Hepatic stellate cell (primary cell): ENCODE measurements at regions not wholly inside any gene's neighbourhood (a gene's known extent, or its start where the extent isn't known, plus 50 kb on each side); places are given as distances from the start of the nearest gene placed in this dataset.
"Not testable (repeated sequence)": the region's sequence is repeated elsewhere in the genome, so short reads cannot be mapped to it uniquely, and the experiment has no call there.

Source experiments
- DNase-seq: peaks from one replicate; pipeline ENCODE4 v3.0.0; 2011; ENCODE audit warnings: low spot score

DNA sequence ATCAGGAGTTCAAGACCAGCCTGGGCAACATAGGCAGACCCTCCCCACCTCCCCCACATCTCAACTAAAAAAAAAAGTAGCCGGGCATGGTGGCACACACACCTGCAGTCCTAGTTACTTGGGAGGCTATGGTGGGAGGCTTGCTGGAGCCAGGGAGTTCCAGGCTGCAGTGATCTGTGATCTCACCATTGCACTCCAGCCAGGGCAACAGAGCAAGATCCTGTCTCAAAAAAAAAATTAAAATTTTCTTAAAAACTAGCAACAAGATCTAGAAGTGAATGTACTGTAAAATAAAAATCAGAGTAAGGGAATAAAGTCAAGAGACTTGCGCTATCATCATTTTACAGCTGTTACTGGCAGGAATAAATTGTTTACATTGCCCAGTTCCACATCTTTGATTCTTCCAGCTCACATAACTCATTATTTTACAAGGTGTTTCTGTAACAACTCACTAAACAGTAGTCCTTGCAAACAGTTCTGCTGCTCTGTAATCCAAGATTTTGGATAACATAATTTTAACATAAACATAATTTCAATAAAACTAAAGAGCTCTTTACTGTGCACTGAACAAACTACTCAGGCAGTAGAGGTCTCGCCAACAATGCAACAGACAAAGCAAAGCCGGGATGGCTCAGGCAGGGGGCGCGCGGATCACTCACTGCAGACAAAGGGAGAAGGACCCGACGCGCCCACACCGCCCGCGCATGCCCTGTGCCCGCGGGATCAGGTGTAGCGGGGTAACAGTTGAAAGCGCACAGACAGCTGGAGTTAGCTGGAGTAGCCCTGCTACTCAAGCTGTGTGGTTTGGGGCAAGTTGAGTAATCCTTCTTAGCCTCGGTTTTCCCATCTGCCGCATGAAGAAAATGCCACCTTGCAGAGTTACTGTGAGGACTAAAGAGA, 73.3 kb upstream of the NFE2L3 start:
- DNase-seq: no peak

DNA sequence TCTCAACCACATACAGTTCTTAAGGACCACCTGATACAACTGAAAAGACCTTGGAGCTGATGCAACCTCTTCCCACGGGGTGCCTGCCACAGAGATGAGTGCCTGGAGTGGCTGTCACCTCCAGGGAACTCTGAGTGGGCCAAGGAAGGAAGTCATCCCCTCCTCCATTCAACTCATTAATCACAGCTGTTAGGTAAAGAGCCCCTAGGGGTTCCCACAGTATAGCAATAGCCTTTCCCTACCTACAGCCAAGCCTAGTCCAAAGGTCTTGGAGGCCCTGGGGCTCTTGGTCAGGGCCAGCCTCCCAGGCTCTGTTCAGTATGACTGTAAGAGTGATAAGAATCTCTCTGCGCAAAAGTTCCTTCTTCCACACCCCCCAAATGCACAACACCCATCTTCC, 70.4 kb upstream of the NFE2L3 start:
- no peak for DNase-seq

DNA sequence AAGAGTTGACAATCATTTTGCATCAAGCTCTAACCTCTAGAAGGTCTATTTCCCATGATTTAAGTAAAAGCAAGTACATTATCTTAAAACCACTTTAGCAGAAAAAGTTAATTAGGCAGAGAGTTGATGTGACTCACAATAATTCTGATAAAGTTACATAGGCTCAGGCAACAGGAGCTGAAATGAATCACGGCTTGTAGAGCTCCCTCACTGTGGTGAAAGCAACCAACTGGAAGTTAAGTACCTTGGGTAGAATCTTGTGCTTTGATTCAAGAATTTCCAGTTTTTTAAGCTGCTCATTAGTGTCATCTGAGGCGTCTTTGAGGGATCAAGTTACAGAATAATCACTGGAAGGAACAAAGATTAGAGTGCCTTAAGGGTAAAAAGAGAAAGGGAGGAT, 68.9 kb upstream of the NFE2L3 start:
- DNase-seq: no peak

DNA sequence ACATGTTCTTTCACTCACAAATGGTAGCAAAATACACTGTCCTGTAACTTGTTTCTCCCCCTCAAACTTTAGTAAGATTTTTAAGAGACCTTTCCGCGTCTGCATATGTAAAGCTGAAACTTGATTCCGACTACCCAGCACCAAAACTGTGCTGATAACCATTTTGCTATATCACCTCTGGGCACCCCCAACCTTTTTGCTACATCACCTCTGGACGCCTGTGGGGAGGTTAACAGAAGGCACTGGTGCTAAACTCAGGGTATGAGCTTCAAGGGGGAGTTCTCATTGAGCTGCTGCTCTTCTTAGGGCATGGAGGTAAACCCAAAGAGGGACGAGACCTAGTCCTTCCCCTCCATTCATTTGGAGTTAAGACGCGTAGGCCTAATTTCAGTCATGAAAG, 67.6 kb upstream of the NFE2L3 start:
- no peak for DNase-seq

DNA sequence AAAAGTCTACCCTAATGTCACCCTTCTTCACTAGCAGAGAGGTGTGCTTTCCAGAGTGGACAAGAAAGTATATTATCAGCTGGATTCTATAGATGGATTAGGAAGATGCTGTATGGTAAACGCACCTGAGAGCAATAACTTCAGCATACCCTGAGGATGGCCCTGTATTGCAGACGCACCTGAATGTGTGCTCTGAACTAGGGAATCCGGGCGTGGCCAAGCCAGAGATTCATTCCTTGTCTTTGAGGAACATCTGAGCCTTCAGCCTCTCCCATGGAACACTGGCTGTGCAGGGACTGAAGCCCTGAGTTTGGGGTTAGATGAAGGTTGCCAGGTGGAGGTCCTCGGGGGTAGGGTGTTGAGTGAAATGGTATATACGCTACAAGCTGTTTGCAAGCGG, 66.2 kb upstream of the NFE2L3 start:
- DNase-seq: no peak

DNA sequence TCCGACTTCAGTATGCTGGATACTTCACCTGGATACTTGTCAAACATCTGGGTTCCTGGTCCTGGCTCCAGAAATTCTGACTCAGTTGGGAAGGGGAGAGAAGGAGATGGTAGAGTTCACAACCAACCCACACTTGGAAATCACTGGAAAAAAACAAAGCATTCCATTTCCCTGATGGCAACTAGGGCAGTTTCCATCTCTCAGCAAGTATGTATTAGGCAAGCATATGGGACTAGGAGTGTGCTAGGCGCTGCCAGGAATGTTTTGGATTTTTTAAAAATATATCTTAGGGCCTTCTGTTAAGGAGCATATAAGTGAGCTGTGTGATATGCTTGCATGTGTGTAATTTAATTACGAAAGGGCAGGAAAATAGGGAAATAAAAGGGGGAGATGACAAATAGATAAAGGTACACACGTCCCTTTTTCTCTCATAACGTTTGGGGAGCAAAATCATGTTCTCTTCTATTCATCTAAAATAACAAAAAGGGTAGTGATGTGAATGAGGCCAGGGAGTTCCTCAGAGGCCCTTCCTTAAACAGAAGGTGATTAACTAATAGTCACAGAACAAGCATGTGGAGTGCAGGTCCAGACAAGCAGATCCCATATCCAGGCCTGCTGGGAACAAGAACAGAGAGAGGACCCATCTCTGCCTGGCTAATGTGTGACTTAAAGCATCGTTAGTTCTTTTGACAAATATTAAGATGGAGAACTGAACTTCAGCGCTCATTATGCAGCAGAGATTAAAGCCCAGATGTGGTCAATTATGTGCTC, 64.5 kb upstream of the NFE2L3 start:
- DNase-seq: no peak

DNA sequence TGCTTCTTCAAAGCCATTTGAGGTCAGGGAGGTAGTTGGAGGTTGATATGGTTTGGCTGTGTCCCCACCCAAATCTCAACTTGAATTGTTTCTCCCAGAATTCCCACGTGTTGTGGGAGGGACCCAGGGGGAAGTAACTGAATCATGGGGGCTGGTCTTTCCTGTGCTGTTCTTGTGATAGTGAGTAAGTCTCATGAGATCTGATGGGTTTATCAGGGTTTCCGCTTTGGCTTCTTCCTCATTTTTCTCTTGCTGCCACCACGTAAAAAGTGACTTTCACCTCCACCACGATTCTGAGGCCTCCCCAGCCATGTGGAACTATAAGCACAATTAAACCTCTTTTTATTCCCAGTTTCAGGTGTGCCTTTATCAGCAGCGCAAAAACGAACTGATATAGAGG, 62.5 kb upstream of the NFE2L3 start:
- not testable (repeated sequence) for DNase-seq

DNA sequence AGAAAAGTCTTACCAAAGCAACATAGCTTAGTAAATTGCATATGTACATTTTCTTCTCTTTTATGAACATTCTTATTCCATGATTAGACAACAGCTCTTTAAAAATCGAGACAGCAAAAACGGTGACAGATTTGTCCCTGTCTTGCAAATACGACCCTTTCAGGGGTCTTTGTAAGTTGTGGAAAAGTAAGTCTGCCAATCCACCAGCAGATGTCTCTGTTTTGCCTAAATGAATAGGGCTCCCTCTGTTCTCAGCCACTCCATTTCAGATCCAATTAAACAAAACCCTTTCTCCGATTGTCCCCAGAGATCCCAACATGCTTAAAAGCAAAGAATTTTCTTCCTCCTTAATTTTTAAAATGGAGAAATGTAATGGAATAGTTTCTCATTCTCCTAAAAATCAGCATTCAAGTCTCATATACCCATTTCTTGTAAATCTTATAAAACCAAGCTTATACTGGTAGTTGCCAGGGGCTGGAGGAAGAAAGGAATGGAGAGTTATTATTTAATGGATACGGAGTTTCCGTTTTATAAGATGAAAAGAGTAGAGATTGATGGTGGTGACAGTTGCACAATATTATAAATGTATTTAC, 61.0 kb upstream of the NFE2L3 start:
- peak; percentile 59 for DNase-seq

DNA sequence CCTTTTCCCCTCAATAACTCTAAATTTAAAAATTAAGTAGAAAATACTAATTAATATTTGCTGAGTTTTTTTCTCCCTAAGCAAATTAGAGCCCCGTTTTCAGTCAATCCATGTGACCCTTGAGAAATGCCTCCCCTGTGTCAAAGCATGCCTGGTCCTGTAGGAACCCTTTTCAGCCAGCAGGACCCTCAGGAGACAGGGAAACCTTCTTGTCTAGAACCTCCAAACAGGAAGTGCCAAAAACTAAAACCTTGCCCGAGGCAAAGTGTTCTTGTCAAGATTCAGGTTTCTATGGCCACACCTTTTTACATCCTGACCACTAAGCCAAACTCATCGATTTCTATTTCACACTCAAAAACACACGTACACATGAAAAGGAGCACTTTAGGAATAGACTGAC, 60.1 kb upstream of the NFE2L3 start:
- DNase-seq: peak; percentile 16

DNA sequence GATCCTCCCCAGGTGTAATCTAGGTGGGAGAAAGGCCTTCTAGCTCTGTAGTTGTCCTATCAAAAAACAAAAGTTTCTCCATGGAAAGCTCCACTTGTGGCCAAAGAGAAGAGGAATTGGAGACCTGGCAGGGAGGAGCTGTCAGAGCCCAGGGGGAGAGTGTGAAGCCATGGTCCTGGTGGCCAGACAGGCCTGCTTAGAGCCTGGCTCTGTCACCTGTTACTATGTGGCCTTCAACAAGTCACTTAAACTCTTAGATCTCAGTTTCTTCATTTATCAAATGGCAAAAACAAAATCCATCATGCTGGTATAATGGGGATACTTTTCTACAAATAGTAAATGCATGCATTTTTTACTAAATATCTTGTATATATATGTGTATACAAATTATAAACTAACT, 59.0 kb upstream of the NFE2L3 start:
- DNase-seq: no peak

DNA sequence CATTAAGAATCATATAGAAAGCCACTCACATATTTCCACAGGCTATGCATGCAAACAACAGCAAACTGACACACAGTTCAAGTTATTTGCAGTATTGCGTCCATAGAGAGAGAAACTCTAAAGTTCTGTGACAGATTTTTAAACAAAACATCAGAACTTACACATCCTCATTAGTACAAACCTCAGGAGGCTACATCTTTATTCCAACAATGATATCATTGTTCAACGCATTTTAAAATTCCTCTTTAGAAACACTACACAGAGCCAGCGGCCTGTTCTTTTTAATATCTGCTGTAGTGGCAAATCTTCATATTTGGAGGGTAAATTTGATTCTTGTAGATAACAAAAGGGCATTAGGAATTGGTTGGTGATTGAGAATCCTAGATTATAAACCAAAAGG, 55.9 kb upstream of the NFE2L3 start:
- no peak for DNase-seq

DNA sequence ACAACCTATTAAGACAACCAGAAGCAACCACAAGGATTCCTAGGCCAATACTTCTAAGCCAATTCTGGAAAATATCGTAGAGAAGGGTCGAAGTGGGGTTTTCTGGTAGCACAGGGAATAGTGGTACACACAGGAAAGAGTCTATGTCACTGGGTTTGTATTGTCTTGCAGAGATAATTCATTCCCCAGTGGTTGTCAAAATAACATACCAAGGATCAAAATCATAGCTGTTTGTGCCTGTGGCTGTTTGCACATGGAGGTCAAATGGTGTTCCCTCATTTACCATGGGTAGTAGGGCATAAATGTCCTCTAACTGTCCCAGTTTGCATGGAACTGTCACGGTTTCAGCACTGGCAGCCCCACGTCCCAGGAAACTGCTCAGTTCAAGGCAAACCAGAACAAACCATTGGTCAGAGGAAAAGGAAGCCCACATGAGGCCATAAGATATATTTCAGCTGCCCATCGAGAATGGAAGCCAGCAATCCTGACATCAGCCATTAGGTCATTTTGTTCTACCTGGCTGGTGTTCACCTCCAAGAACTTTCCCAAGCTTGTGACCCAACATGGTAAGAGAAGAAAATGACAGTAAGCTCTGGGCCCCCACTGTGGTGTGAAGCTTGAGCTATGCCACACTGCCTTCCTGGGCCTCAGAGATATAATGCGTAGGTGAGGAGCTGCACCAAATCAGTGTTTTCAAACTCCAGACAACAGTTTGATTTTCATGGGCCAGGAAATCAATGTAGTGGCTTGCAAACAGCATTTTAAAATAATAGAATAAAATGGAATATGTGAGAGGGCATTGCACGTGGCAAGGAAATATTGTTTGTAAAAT, 53.9 kb upstream of the NFE2L3 start:
- no peak for DNase-seq

DNA sequence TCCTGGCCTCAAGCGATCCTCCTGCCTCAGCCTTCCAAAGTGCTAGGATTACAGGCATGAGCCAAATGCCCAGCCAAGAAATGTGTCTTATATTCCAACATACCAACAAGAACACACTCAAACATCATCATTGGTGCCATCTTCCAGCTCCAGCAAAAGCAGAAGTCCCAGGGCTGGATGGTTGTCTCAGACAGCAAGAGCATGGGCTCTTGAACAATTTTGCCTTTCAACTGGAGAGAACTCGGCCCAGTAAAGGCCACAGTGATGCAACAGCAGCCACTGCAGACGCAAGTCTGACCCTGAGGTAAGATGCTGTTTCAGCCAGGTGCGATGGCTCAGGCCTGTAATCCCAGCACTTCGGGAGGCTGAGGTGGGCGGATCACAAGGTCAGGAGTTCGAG, 52.8 kb upstream of the NFE2L3 start:
- DNase-seq: no peak

DNA sequence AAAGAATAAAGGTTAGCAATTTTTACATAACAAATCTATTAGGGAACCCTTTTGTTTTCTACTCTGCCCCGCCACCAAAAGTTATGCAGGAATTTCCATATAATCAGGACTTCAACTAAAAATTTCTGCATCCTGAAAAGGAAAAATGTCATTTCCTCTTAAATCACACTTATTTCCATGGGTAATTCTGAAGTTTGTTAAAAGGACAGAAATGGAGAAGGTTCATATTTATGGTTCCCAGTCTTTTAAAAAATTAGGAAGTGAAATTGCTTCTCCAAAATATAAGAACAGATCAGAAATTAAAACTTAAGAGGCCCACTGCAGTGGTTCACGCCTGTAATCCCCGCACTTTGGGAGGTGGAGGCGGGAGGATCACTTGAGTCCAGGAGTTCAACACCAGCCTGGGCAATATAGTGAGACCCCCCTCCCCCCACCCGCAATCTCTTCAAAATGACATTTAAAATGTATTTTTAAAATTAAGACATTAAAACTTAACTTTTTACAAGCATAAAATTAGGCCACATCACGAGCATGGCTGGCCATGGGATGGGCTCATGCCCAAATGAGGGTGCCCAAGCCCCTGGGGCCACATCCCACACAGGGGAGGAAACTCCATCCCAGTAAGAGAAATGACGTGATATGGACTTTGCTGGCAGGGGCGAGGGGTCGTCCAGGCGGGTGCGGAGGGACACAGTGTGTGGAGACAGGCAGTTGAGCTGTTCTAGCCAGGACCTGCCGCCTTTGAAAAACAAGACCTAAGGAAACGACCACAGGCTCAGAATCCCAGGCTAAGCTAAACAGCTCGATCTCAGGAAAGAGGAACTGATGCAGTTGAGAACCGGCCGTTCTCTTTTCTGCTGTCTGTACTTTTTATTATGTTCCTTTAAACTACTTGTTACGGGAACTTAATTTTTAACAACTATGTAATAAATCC, 51.3 kb upstream of the NFE2L3 start:
- no peak for DNase-seq

DNA sequence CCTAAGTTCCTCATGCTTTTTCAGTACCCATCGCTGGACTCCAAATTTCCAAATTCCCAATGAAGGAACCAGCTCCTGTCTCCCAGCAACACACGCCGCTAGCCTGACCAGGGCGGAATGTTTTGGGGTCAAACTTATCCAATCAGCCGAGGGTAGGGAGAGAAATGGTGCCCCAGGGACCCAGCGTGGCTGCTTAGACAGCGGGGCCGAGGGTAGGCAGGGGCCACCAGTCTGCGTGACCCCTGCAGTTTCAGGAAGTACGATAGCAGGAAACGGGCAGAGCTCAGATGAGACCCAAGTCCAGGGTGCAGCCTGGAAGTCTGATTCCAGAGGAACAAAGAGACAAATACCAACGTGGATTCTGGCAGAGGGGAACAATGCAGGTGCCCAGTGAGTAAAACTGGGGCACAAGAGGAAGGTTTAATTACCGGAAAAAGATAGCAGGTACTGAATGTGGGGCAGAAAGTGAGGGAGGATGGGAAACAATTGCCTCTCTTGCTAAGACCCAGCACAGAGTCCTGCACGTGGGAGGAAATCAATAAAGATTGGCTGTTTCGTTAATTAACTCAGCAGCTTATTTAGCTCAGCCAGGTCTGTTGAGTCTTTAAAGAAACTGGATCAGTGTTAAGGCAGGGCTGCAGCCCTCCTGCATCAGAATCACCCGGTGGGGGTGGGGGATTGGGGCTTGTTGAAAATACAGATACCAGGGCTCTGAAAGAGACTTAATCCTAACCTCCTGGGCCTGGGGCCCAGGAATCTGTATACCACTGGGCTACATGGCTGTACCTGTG, 50.4 kb upstream of the NFE2L3 start:
- DNase-seq: no peak

DNA sequence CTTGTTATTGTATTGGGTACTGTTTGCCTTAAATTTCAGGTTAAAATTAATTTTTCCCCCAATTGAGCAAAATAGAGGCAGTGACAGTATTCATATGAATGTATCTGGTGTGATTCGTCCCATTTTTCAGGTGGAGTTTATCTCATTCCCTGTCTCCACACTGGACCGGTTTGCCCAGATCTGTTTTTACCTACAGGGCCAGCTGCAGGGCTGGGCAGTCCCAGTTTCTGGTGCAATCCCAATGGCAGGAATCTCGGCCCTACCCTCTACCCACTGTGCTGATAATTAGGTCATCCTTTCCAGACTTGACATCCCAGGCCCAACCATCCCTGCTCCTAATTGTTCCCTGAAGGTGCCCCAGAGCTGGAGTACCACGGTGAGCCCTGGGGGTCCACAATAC, 49.8 kb upstream of the NFE2L3 start:
- DNase-seq: no peak
